ENCODE measurements at regions not wholly inside any gene's neighbourhood (a gene's known extent, or its start where the extent isn't known, plus 50 kb on each side); places are given as distances from the start of the nearest gene placed in this dataset.

DNA sequence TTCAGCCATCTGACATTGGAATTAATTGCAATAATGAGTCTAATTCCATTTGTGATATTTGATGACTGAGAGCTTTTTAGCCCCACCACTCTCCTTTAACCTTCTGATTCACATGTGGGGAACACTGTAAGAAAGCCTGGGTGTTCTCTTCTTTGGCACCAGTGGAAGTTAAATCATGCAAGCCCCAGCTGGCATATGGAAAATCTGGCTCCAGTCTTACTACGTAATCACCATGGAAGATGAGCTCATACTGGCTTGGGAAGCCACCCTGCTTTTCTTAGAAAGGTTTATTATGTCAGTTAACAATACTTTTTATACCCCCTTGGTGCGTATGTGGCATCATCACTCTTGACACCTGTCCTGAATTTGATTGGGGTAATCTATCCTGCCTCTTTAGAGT, 479.3 kb downstream of the SLC16A7 start (continued):
- TF ChIP-seq, protein P1, sequence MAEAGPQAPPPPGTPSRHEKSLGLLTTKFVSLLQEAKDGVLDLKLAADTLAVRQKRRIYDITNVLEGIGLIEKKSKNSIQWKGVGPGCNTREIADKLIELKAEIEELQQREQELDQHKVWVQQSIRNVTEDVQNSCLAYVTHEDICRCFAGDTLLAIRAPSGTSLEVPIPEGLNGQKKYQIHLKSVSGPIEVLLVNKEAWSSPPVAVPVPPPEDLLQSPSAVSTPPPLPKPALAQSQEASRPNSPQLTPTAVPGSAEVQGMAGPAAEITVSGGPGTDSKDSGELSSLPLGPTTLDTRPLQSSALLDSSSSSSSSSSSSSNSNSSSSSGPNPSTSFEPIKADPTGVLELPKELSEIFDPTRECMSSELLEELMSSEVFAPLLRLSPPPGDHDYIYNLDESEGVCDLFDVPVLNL (CRISPR knock-in tag; IDR thresholded peaks at IDR 0.05; ENCODE audit: borderline replicate concordance, low read depth), result no peak
- no peak for TF ChIP-seq OVOL2 (CRISPR knock-in tag; IDR thresholded peaks at IDR 0.05; ENCODE audit: borderline replicate concordance)

DNA sequence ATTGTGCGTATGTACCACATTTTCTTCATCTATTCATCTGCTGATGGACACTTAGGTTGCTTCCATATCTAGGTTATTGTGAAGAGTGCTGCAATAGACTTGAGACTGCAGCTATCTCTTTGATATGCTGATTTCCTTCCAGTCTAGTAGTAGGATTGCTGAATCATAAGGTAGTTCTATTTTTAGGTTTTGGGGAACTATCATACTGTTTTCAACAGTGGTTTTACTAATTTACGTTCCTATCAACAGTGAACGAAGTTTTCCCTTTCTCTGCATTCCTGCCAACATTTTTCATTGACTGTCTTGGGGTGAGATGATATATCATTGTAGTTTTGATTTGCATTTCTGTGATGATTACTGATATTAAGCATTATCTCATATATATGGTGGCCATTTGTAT, 482.2 kb downstream of the SLC16A7 start:
- Mint-ChIP-seq H3K27ac (no peak overlapping the region), H3K36me3 (0 out of 2 replicates have a peak, but pooled peaks cover 2% of the 10 kb centered on the region), H3K27me3 (ENCODE audit: low read depth) (no peaks in the 10 kb centered on the region), H3K4me1 (peaks cover 16% of the 10 kb centered on the region), H3K4me3 (no peak overlapping the region), H3K9me3 (peaks cover 2% of the 10 kb centered on the region)
- ChIA-PET CTCF (no interaction called here), POLR2A (no interaction called here)
- TF ChIP-seq SOX15 (CRISPR knock-in tag; IDR thresholded peaks at IDR 0.05), result no peak
- TF ChIP-seq NFE2L1 (CRISPR knock-in tag; IDR thresholded peaks at IDR 0.05), result no peak
- no peak for TF ChIP-seq ATF1 (CRISPR knock-in tag; IDR thresholded peaks at IDR 0.05)
- TF ChIP-seq, protein P2, sequence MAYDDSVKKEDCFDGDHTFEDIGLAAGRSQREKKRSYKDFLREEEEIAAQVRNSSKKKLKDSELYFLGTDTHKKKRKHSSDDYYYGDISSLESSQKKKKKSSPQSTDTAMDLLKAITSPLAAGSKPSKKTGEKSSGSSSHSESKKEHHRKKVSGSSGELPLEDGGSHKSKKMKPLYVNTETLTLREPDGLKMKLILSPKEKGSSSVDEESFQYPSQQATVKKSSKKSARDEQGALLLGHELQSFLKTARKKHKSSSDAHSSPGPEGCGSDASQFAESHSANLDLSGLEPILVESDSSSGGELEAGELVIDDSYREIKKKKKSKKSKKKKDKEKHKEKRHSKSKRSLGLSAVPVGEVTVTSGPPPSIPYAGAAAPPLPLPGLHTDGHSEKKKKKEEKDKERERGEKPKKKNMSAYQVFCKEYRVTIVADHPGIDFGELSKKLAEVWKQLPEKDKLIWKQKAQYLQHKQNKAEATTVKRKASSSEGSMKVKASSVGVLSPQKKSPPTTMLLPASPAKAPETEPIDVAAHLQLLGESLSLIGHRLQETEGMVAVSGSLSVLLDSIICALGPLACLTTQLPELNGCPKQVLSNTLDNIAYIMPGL (CRISPR knock-in tag; IDR thresholded peaks at IDR 0.05), result no peak
- TF ChIP-seq, protein P3, sequence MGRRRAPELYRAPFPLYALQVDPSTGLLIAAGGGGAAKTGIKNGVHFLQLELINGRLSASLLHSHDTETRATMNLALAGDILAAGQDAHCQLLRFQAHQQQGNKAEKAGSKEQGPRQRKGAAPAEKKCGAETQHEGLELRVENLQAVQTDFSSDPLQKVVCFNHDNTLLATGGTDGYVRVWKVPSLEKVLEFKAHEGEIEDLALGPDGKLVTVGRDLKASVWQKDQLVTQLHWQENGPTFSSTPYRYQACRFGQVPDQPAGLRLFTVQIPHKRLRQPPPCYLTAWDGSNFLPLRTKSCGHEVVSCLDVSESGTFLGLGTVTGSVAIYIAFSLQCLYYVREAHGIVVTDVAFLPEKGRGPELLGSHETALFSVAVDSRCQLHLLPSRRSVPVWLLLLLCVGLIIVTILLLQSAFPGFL (CRISPR knock-in tag; IDR thresholded peaks at IDR 0.05; ENCODE audit: borderline replicate concordance), result no peak
- TF ChIP-seq ZNF232 (CRISPR knock-in tag; IDR thresholded peaks at IDR 0.05), result no peak
- TF ChIP-seq, protein P4, sequence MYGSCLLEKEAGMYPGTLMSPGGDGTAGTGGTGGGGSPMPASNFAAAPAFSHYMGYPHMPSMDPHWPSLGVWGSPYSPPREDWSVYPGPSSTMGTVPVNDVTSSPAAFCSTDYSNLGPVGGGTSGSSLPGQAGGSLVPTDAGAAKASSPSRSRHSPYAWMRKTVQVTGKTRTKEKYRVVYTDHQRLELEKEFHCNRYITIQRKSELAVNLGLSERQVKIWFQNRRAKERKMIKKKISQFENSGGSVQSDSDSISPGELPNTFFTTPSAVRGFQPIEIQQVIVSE (CRISPR knock-in tag; IDR thresholded peaks at IDR 0.05; ENCODE audit: borderline replicate concordance), result no peak
- TF ChIP-seq, protein P5, sequence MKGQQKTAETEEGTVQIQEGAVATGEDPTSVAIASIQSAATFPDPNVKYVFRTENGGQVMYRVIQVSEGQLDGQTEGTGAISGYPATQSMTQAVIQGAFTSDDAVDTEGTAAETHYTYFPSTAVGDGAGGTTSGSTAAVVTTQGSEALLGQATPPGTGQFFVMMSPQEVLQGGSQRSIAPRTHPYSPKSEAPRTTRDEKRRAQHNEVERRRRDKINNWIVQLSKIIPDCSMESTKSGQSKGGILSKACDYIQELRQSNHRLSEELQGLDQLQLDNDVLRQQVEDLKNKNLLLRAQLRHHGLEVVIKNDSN (CRISPR knock-in tag; IDR thresholded peaks at IDR 0.05), result no peak
- TF ChIP-seq, protein P6, sequence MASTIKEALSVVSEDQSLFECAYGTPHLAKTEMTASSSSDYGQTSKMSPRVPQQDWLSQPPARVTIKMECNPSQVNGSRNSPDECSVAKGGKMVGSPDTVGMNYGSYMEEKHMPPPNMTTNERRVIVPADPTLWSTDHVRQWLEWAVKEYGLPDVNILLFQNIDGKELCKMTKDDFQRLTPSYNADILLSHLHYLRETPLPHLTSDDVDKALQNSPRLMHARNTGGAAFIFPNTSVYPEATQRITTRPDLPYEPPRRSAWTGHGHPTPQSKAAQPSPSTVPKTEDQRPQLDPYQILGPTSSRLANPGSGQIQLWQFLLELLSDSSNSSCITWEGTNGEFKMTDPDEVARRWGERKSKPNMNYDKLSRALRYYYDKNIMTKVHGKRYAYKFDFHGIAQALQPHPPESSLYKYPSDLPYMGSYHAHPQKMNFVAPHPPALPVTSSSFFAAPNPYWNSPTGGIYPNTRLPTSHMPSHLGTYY (CRISPR knock-in tag; IDR thresholded peaks at IDR 0.05), result no peak
- no peak for TF ChIP-seq GTF2I (CRISPR knock-in tag; conservative IDR thresholded peaks at IDR 0.05)
- TF ChIP-seq, protein P7, sequence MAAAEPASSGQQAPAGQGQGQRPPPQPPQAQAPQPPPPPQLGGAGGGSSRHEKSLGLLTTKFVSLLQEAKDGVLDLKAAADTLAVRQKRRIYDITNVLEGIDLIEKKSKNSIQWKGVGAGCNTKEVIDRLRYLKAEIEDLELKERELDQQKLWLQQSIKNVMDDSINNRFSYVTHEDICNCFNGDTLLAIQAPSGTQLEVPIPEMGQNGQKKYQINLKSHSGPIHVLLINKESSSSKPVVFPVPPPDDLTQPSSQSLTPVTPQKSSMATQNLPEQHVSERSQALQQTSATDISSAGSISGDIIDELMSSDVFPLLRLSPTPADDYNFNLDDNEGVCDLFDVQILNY (CRISPR knock-in tag; IDR thresholded peaks at IDR 0.05), result no peak
- TF ChIP-seq, protein P8, sequence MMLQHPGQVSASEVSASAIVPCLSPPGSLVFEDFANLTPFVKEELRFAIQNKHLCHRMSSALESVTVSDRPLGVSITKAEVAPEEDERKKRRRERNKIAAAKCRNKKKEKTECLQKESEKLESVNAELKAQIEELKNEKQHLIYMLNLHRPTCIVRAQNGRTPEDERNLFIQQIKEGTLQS (CRISPR knock-in tag; conservative IDR thresholded peaks at IDR 0.05), result no peak
- no peak for TF ChIP-seq SMAD4 (CRISPR knock-in tag; IDR thresholded peaks at IDR 0.05)
- TF ChIP-seq GRHL2 (CRISPR knock-in tag; IDR thresholded peaks at IDR 0.05; ENCODE audit: insufficient replicate concordance, severe bottlenecking), result no peak
- TF ChIP-seq, protein P9, sequence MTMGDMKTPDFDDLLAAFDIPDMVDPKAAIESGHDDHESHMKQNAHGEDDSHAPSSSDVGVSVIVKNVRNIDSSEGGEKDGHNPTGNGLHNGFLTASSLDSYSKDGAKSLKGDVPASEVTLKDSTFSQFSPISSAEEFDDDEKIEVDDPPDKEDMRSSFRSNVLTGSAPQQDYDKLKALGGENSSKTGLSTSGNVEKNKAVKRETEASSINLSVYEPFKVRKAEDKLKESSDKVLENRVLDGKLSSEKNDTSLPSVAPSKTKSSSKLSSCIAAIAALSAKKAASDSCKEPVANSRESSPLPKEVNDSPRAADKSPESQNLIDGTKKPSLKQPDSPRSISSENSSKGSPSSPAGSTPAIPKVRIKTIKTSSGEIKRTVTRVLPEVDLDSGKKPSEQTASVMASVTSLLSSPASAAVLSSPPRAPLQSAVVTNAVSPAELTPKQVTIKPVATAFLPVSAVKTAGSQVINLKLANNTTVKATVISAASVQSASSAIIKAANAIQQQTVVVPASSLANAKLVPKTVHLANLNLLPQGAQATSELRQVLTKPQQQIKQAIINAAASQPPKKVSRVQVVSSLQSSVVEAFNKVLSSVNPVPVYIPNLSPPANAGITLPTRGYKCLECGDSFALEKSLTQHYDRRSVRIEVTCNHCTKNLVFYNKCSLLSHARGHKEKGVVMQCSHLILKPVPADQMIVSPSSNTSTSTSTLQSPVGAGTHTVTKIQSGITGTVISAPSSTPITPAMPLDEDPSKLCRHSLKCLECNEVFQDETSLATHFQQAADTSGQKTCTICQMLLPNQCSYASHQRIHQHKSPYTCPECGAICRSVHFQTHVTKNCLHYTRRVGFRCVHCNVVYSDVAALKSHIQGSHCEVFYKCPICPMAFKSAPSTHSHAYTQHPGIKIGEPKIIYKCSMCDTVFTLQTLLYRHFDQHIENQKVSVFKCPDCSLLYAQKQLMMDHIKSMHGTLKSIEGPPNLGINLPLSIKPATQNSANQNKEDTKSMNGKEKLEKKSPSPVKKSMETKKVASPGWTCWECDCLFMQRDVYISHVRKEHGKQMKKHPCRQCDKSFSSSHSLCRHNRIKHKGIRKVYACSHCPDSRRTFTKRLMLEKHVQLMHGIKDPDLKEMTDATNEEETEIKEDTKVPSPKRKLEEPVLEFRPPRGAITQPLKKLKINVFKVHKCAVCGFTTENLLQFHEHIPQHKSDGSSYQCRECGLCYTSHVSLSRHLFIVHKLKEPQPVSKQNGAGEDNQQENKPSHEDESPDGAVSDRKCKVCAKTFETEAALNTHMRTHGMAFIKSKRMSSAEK (CRISPR knock-in tag; IDR thresholded peaks at IDR 0.05; ENCODE audit: borderline replicate concordance), result no peak
- no peak for TF ChIP-seq ZNF671 (CRISPR knock-in tag; IDR thresholded peaks at IDR 0.05)
- no peak for TF ChIP-seq NFATC4 (CRISPR knock-in tag; IDR thresholded peaks at IDR 0.05)
- no peak for TF ChIP-seq ZNF121 (CRISPR knock-in tag; IDR thresholded peaks at IDR 0.05)
- no peak for TF ChIP-seq SP1 (CRISPR knock-in tag; conservative IDR thresholded peaks at IDR 0.05)
- TF ChIP-seq ZNF263 (CRISPR knock-in tag; IDR thresholded peaks at IDR 0.05; ENCODE audit: low read depth), result no peak
- ATAC-seq (no peak), DNase-seq (ENCODE audit: low spot score) (no peak)
